GM21360 (cell line): ENCODE measurements at regions not wholly inside any gene's neighbourhood (a gene's known extent, or its start where the extent isn't known, plus 50 kb on each side); places are given as distances from the start of the nearest gene placed in this dataset.
"Not testable (repeated sequence)": the region's sequence is repeated elsewhere in the genome, so short reads cannot be mapped to it uniquely, and the experiment has no call there.

Source experiments
- ATAC-seq: cut with Tn5 transposase; IDR thresholded peaks from one replicate; pipeline ENCODE4 v1.9.1; 2021; ENCODE audit warnings: mild to moderate bottlenecking, moderate library complexity; ENCODE audit not compliant: unreplicated experiment

DNA sequence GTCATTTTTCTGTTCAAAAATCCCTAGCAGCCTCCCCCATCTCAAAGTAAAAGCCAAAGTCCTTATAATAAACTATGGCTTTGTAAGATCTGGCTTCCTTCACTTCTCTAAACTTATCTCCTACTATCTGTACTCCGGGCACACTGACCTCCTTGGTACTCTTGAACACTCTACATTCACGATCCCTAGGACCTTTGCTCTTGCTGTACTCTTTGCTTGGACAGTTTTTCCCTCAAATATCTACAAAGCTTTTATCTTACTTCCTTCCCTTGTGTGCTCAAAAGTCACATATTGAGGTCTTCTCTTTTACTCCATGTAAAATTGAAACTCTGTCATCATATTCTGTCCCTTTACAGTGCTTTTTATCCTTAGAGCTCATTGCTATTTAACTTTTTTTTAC lies 616.6 kb downstream of the IRS1 start:
- ATAC-seq, result no peak

DNA sequence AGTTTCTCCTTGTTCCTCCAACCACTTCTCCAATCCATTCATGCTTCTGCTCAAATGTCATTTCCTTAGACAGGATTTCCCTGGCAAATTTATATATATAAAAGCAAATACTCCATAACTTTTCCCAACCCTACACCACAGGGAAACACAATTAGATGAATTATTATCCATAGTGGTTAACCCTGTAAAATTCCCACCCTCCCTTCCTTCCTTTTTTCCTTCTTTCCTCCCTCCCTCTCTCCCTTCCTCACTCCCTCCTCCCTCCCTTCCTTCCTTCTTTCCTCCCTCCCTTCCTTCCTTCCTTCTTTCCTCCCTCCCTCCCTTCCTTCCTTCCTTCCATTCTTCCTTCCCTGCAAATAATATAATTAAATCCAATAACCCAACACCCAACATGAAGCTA lies 617.7 kb downstream of the IRS1 start:
- no peak for ATAC-seq

DNA sequence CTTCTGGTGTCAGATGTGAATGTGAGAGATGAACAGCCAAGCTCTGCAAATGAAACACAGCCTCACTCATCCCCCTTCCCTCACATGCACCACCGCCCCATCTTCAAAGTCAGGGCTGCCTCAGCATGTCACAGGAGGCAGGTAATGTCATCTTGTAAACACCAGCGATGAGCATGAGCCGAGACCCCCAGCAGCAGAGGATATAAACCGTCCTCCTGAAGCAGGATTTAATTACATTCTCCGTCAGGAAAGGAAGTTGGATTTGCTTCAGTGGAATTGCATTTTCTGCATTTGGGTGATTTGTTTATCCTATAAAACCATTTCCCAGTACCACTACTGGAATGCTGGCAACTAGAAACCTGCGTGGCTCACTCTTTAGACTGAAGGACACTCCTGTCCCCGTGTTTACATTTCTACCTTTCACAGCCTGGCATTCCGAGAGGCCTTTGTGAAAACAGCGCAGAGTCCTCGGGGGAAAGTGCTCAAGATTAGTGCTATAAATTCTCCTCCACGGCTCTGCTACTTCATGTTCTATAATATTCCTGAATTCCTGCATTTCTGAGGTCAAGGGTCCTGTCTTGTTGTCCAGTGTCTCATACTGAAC lies 619.2 kb downstream of the IRS1 start:
- no peak for ATAC-seq

- ATAC-seq, result no peak
Measured at GRCh38 chr2:226179010-226179409, 620.6 kb downstream of the IRS1 start.

- ATAC-seq, result no peak
Measured at GRCh38 chr2:226176283-226176984, 623.2 kb downstream of the IRS1 start.

DNA sequence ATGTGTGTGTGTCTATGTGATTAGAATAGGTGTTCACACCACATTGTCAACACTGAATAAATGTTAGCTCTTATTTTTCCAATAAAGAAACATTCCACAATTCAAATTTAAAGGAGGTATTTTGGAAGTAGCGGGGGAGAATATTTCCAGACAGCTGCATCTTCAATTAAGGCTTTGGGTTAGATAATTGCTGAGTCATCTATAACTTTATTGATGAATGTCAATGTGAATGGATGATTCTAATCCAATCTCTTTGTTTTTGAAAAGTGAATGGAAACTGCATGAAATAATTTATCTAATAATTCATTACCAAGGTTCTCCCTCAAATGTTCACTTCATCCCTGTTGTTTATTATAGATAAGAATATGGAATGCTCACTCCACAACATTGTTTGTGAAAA lies 625.2 kb downstream of the IRS1 start:
- no peak for ATAC-seq

GRCh38 chr2:226172939-226173338 lies 626.7 kb downstream of the IRS1 start:
- ATAC-seq, result no peak

GRCh38 chr2:226172309-226172708 lies 627.3 kb downstream of the IRS1 start:
- ATAC-seq, result no peak

DNA sequence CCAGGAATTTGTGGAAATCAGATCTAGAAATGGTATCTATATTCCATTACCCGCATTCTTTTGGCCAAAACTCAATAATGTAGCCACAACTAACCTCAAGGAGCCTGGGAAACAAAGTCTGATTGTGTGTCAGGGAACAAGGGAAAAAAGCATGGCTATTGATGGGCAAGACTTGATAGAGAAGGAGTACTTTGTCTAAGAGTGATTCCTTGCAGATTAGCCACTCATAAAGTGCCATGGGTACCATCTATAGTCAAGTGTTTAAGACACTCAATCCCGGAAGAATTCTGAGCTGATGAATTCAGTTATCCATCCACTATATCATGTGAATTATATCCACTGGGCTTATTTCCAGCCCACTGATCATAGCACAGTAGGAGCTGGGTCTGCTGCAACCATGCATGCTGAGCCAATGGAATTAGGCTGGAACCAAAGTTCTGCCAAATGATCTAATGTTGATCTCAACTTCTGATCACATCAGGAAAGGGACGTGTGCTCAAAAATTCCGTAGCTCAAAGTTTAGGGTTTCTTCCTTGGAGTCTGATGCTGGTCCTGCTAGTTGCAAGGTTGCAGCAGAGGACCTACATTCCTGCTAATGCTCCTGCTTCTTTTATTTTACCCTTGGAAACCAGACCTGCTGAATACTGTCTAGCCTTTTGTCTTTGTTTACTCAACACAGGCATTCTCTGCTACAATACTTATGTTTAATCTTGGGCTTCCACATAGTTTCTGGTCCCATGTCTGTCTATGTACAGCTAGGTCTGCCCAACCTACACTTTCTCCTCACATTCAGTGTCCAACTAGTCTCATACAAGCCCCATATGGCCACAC lies 629.7 kb downstream of the IRS1 start:
- ATAC-seq, result no peak

DNA sequence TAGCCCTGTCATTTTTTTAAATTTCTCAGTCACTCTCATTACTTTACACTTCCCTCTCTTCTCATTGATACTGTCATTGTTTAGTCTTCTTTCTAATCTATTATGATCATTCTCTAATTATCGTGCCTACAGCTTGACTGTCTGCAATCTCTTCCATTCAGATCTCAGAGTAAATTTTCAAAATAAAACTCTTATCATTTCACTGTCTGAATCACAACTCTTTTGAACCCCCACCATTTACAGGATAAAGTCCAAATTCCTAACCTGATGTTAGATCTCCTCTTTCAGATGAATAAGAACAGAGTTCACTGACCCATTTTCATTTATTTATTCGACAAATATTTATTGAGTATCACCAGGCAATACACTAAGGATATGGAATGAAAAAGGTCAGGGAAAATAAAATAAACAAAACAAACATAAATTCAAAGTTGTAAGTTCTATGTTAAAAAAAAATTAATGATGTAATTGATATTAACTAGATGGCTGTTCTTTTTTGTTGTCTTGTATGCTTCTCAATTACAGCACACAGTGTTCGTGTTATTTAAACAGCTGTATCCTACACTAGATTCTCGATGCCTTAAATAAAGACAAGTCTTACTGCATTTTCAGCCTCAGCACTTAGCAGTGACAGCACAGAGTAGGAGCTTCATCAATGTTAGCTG lies 631.0 kb downstream of the IRS1 start:
- no peak for ATAC-seq

DNA sequence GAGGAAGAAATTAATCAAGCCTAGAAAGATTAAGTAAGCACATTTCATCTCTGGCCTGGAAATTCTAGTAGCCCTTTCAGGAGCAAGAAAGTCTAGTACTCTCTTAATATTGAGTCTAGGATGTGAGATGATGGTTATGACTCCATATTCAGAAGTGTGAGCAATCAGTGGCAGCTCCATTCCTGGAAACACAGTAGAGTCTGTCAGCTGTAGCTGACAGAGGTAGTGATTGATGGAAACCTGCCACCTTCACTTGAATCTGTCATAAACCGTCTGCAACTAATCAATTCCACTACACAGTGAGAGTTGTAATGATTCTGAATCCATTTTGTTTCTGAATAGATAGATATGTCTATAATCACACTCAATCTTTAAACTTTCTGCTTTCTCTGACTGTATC lies 635.1 kb downstream of the IRS1 start:
- ATAC-seq, result no peak

- ATAC-seq, result not testable (repeated sequence)
Measured at GRCh38 chr2:226160617-226161016, 639.0 kb downstream of the IRS1 start.

DNA sequence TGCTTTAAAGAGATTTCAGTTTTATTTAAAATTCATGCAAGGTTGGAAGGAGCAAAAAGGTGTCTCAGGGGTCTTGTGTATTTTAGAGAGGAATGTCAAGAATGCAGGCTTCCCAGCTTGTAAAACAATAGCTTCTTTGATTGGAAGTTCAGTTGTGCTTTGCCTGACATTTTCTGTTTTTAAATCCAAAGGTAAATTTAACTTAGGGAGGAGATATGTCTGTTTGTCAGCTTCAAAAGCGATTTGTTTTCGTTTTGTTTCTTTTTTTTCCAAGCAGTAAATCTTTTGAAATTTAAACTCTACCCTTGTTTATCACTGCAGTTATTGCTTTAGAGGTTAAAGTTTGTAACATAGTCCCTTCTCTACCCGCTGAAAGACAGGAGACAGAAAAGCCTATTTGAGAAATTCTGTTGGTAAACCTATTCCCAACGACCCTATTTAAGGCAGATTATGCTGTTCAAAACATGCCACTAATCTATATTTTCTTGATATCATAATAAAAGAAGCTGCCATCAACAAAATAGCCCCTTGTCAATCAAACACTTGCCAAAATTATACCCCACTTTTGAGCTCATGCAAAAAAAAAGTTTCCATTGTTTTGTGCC lies 639.6 kb downstream of the IRS1 start:
- ATAC-seq, result no peak

GRCh38 chr2:226158940-226159339 lies 640.7 kb downstream of the IRS1 start:
- no peak for ATAC-seq

DNA sequence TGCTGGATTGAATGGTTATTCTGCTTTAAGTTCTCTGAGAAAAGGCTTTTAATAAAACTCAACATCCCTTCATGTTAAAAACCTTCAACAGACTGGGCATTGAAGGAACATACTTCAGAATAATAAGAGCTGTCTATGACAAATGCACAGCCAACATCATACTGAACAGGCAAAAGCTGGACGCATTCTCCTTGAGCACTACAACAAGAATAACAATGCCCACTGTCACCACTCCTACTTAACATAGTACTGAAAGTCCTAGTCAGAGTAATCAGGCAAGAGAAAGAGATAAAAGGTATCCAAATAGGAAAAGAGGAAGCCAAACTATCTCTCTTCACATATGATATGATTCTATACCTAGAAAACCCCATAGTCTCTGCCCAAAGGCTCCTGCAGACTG lies 641.4 kb downstream of the IRS1 start:
- ATAC-seq, result no peak

DNA sequence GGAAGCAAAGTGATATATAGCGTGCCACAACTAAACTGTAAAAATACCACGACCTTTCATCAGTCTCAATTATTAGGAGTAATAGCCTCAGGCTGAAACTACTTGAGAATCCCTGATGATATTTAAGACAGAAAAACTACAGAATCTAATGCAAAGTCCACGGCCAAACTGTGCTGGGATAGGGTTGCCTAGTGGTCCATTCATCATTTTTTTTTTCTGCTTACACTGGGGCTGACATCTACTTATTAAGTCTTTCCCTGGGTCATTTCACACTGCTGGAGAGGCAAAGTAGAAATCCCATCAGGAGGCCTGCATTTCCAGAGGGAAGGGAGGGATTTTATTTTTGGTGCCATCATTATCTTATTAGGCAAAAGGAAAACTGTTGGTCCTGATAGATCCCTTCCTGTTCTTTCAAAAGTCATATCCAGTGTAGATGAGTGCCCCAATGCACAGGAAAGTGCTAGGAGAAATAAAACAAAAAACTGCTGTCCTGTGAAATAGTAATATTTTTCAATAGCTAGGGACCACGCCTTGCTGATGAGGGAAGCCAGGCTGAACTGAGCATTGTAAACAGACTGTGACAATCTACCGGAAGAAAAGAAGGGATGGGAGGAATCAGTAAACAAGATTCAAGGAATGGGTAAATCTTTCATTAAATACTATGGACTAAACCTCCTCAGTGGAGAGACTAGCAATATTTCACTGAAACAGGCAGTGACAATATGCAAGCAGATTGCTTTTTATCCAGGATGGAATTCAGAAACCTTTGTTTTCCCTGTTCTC lies 644.3 kb downstream of the IRS1 start:
- no peak for ATAC-seq

DNA sequence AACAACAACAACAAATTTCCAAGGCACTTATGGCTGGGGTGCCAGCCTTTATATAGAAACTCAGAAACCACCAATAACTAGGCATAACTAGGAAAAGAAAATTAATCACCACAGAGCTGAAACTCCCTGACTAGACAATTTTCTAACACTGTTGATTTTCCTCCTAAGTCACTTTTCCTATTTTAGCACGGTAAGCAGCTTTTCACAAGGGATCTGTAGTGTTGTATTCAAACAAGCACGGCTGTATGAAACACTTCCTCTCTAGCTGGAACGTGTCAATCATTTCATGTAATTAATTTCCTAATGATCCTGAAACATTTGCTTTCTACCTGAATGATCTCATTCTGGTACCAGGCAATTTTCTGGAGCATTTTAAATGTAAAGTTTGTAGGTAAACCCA lies 645.0 kb downstream of the IRS1 start:
- no peak for ATAC-seq

DNA sequence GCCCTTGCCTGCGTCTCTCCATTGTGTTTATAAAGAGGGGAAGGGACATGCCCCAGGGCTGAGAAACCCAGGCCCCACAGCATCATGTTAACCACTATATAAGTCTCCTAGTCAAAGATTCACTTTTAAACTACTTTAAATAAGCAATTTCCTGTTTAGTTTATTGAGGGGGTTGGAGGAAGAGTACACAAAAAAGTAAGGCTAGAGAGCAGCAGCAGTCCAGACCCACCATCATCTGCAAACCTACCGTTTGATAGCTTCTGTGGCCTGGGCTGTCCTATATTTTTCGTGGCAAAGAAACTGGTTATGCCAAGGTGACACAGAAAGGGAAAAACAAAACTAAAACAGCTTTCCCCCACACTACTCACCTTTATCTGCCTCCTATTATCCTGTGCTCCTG lies 646.1 kb downstream of the IRS1 start:
- no peak for ATAC-seq

- no peak for ATAC-seq
Measured at GRCh38 chr2:226151157-226151556, 648.5 kb downstream of the IRS1 start.

- no peak for ATAC-seq
Measured at GRCh38 chr2:226143091-226143490, 656.5 kb downstream of the IRS1 start.
